ENCODE measurements at regions not wholly inside any gene's neighbourhood (a gene's known extent, or its start where the extent isn't known, plus 50 kb on each side); places are given as distances from the start of the nearest gene placed in this dataset.
"Not testable (repeated sequence)": the region's sequence is repeated elsewhere in the genome, so short reads cannot be mapped to it uniquely, and the experiment has no call there.

GRCh38 chr10:53430127-53430891 lies 657.7 kb upstream of the MBL2 start:
- DNase-seq = no peak

- no peak for DNase-seq
Measured at GRCh38 chr10:53422223-53422888, 649.8 kb upstream of the MBL2 start.

GRCh38 chr10:53412651-53413050 lies 640.1 kb upstream of the MBL2 start:
- no peak for DNase-seq

- no peak for DNase-seq
Measured at GRCh38 chr10:53406532-53406931, 633.9 kb upstream of the MBL2 start.

GRCh38 chr10:53403688-53404087 lies 631.1 kb upstream of the MBL2 start:
- DNase-seq = no peak

- no peak for DNase-seq
Measured at GRCh38 chr10:53402594-53402993, 630.0 kb upstream of the MBL2 start.

GRCh38 chr10:53401536-53401935 lies 629.0 kb upstream of the MBL2 start:
- no peak for DNase-seq

GRCh38 chr10:53396876-53397275 lies 624.3 kb upstream of the MBL2 start:
- no peak for DNase-seq

- no peak for DNase-seq
Measured at GRCh38 chr10:53395449-53395848, 622.9 kb upstream of the MBL2 start.

- DNase-seq = no peak
Measured at GRCh38 chr10:53387562-53387961, 615.0 kb upstream of the MBL2 start.

- no peak for DNase-seq
Measured at GRCh38 chr10:53382543-53382942, 610.0 kb upstream of the MBL2 start.

- no peak for DNase-seq
Measured at GRCh38 chr10:53379956-53380355, 607.4 kb upstream of the MBL2 start.

GRCh38 chr10:53370347-53370746 lies 597.8 kb upstream of the MBL2 start:
- DNase-seq = no peak

- DNase-seq = no peak
Measured at GRCh38 chr10:53361936-53362335, 589.4 kb upstream of the MBL2 start.

- no peak for DNase-seq
Measured at GRCh38 chr10:53361281-53361680, 588.7 kb upstream of the MBL2 start.

- DNase-seq = not testable (repeated sequence)
Measured at GRCh38 chr10:53358978-53359377, 586.4 kb upstream of the MBL2 start.

GRCh38 chr10:53358536-53358935 lies 586.0 kb upstream of the MBL2 start:
- no peak for DNase-seq

GRCh38 chr10:53357587-53357986 lies 585.0 kb upstream of the MBL2 start:
- DNase-seq = no peak

- no peak for DNase-seq
Measured at GRCh38 chr10:53356616-53357349, 584.2 kb upstream of the MBL2 start.

- DNase-seq = not testable (repeated sequence)
Measured at GRCh38 chr10:53342531-53342930, 569.9 kb upstream of the MBL2 start.

GRCh38 chr10:53338199-53338598 lies 565.6 kb upstream of the MBL2 start:
- DNase-seq = not testable (repeated sequence)

- DNase-seq = not testable (repeated sequence)
Measured at GRCh38 chr10:53335803-53336422, 563.3 kb upstream of the MBL2 start.

- no peak for DNase-seq
Measured at GRCh38 chr10:53331460-53331859, 558.9 kb upstream of the MBL2 start.
